GM18909 (cell line): ENCODE measurements at regions not wholly inside any gene's neighbourhood (a gene's known extent, or its start where the extent isn't known, plus 50 kb on each side); places are given as distances from the start of the nearest gene placed in this dataset.
"Not testable (repeated sequence)": the region's sequence is repeated elsewhere in the genome, so short reads cannot be mapped to it uniquely, and the experiment has no call there.

Experiments
- ATAC-seq: cut with Tn5 transposase; IDR thresholded peaks from one replicate; pipeline ENCODE4 v1.9.1; 2021; ENCODE audit warnings: mild to moderate bottlenecking; ENCODE audit not compliant: unreplicated experiment, poor library complexity

DNA sequence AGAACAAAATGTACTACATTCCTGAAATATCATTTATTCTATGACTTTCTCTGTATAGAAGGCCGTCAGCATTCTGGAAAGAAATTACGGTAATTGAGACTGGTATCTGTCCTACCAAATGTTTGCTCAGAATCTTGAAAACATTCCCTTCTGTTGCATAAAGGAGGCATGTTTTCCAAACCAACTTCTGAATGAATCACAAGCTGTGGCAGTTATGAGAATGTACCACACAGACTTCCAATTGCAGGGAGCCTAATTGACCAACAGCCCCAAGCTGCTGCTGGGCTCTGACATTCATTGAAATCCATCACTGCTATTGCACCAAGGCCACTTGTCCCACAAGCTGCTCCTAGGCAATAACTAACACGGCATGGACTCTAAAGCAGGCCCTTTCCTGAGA, 185.3 kb upstream of the CCDC196 start:
- no peak for ATAC-seq

DNA sequence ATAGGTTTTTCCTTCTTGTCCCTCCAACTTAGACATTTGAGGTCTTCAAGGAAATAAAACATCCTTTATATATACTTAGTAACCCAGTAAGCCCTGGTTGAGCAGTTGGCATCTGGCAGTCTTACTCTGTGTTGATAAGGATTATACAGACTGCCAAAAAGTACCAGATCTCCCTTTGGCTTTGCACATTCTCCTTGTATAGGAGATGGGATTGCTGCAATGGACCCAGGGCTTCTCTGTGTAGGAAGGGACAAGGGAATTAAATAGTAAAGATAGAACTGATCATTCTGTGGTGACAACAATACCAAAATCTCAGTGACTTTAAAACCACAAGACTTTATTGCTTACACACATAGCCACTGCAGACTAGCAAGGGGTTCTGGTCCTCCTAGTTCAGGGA, 180.1 kb upstream of the CCDC196 start:
- no peak for ATAC-seq

GRCh38 chr14:66311058-66311457, 175.1 kb upstream of the CCDC196 start:
- ATAC-seq: no peak

- no peak for ATAC-seq
These were observed 174.2 kb upstream of the CCDC196 start for GRCh38 chr14:66311990-66312389.

DNA sequence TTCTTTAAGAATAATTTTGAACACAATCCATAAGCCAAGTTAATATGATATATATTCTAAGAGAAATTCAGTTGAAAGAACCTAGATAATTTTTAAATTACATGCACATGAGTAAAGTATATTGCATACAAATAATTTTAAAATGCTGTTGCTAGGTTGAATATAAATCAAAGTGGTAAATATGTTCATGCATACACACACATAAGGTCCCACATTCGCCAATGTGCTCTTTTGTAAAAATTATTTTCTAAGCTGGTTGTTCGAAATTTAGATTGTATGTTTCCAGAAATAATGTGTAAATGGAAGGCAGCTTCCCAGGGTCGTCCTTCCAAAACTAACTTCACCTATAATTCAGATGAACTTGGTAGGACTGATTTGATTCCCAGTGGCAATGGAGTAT, 173.7 kb upstream of the CCDC196 start:
- ATAC-seq: no peak

DNA sequence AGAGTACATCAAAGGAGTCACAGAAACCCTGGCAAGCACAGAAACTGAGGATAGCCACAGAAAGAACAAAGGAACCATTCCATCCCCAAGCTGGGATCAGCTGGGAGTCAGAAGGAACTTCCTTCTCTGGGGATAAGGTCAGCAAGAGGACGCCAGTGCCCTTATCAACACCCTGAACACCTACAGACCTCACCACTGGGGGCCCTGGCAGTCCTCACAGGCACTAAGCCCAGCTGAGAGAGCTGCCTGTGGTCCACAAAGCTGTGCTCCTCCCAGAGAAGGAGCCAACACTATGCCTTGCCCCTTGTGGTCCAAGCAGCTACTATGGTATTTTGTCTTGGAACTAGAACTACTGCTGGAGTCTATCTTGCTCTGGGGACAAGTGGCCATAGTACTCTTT, 171.1 kb upstream of the CCDC196 start:
- no peak for ATAC-seq

GRCh38 chr14:66315548-66315947, 170.6 kb upstream of the CCDC196 start:
- ATAC-seq: no peak

- no peak for ATAC-seq
These were observed 163.6 kb upstream of the CCDC196 start for GRCh38 chr14:66322564-66322963.

DNA sequence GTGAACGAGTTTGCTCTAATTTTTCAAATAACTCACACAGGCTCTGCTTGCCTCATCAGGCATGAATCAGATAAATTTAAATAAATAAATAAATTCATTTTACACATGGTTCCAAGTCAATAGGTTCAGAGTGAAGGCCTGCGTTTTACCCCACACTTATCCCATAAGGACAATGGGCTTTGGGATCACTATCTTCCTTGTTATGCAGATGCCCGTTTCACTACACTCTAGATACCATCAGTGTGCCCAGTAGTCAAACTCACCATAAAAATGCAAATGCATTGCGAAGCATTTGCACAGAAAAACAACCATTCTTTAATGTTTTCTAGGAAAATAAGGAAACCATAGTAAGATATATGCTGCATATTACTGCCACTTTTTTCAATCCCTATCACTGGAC, 155.9 kb upstream of the CCDC196 start:
- ATAC-seq: no peak

- ATAC-seq: no peak
These were observed 155.3 kb upstream of the CCDC196 start for GRCh38 chr14:66330916-66331315.

DNA sequence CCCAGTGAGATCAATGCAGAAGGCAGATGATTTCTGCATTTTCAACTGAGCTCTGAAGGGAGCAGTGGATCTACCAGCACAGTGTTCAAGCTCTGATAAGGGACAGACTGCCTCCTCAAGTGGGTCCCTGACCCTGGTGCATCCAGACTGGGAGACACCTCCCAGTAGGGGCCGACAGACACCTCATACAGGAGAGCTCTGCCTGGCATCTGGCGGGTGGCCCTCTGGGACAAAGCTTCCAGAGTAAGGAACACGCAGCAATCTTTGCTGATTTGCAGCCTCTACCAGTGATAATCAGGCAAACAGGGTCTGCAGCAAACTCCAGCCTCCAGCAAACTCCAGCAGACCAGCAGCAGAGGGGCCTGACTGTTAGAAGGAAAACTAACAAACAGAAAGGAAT, 152.9 kb upstream of the CCDC196 start:
- ATAC-seq: not testable (repeated sequence)

GRCh38 chr14:66341239-66341638, 144.9 kb upstream of the CCDC196 start:
- ATAC-seq: no peak

- no peak for ATAC-seq
These were observed 140.2 kb upstream of the CCDC196 start for GRCh38 chr14:66345986-66346385.

DNA sequence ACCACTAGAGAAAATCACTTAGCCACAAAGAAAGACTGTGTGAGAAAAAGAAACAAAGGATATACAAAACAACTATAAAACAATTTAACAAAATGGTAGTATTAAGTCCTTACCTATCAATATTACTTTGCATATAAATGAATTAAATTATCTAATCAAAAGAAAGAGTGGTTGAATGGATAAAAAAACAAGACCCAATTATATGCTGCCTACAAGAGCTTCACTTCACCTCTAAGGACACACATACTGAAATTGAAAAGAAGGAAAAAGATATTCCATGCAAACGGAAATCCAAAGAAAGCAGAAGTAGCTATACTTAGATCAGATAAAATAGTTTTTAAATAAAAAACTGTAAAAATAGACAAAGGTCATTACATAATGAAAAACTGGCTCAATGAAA, 134.9 kb upstream of the CCDC196 start:
- no peak for ATAC-seq

DNA sequence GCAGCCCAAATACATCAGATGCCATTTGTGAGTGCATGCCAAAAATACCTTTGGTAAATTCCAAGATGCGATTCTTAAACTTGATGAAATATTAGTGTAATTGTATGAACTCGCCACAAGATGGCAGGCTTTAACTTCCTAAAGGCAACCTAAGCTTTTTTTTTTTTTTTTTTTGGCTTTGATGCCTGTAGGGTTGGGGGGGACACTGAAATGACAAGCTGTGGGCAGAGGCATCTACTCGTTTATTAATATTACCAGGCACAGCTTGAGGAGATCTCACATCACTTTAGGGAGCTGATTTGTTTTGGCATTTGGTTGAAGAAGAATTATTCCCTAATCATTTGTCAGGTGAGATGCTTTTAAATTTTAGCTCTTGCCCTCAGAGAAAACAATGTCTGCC, 126.7 kb upstream of the CCDC196 start:
- no peak for ATAC-seq

GRCh38 chr14:66360366-66360926, 125.7 kb upstream of the CCDC196 start:
- no peak for ATAC-seq

DNA sequence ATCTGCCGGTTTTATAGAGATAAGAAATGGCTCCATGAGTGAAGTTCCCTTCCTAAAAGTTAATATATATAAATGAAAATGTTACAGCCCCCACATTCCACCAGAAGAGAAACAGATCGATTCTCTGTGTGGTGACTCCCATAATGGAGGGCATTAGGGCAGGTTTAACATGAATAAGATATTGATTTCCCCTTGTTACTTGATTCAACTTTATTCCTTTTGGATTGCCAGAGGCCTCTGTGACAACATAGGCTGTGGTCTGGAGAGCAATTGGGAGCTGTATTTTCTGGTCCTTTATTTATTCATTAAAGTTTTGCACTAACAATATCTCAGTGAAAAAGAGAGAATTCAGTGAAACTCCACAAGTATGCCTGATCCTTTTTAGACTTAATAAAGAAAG, 125.2 kb upstream of the CCDC196 start:
- no peak for ATAC-seq

DNA sequence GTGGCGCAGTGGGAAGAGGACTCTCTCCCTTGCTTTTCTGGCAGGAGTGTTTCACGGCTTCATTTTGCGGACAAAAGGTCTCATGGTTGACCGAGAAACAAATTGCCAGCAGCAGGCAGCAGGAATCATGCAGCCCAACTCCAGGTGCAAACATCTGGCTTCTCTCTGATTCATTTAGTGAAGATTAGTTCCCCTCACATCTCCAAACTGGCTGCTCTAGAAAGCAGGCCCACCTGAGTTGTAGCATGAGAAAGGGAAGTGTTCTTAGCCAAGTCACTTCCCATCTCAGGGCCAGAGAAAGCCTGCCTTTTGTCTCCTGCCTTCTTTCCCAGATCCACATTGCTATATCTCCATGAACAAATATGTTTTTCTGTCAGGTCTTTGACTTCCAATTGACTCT, 120.8 kb upstream of the CCDC196 start:
- ATAC-seq: no peak

DNA sequence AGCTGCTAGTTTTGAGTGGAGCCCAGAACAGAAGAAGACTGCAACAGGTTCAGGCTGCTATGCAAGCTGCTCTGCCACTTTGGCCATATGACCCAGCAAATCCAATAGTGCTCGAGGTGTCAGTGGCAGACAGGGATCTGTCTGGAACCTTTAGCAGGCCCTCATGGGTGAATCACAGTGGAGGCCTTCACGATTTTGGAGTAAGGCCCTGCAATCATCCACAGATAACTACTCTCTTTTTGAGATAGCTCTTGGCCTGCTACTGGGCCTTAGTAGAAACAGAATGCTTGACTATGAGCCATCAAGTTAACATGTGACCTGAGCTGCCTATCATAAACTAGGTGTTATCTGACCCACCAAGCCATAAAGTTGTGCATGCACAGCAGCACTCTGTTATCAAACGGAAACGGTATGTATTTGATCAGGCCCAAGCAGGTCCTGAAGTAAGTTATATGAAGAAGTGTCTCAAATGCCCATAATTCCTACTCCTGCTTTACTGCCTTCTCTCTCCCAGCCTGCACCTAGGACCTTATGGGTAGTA, 116.9 kb upstream of the CCDC196 start:
- no peak for ATAC-seq

DNA sequence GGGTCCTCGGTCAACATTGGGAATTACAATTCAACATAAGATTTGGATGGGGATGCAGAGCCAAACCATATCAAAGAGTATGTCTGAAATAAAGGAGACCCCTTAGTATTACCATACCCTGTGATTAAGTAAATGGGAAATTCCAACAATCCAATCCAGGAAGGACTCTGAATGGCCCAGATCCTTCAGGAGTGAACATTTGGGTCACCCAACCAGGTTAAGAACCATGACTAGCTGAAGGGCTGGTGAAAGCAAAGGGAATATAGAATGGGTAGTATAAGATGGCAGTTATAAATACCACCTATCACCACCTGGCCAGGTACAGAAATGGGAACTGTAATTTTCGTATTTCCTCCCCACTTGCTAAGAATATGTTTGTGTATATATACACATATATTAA, 114.4 kb upstream of the CCDC196 start:
- no peak for ATAC-seq

GRCh38 chr14:66375046-66375964, 110.9 kb upstream of the CCDC196 start:
- no peak for ATAC-seq

- ATAC-seq: no peak
These were observed 108.6 kb upstream of the CCDC196 start for GRCh38 chr14:66377574-66377973.
